ENCODE measurements at regions not wholly inside any gene's neighbourhood (a gene's known extent, or its start where the extent isn't known, plus 50 kb on each side); places are given as distances from the start of the nearest gene placed in this dataset.
"Not testable (repeated sequence)": the region's sequence is repeated elsewhere in the genome, so short reads cannot be mapped to it uniquely, and the experiment has no call there.

DNA sequence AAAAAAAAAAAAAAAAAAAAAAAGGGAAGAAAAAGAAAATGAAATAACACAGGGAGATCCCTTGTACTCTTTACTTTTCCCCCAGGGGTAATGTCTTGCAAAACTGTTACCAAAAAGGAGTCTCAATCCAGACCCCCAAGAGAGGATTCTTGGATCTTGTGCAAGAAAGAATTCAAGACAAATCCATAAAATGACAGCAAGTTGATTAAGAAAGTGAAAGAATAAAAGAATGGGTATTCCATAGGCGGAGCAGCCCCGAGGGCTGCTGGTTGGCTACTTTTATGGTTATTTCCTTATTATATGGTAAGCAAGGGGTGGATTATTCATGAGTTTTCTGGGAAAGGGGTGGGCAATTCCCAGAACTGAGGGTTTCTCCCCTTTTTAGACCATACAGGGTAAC, 604.3 kb upstream of the AMELY start:
- H3K4me3 ChIP-seq (ENCODE audit: low read depth, poor library complexity, severe bottlenecking), result no peak overlapping the region
- no peak for DNase-seq (ENCODE audit: low spot score in 2 of 2)
- WGBS, 2 donors, result 88% methylated on average over 2 of the region's 2 CpGs; no CpG with 5 or more reads in 1 of the 2 donors
- TF ChIP-seq POLR2A (IDR thresholded peaks at IDR 0.05), result no peak
- intact Hi-C loops (cut with DNase I; ENCODE audit: low total_unique reads), result no loop called here

DNA sequence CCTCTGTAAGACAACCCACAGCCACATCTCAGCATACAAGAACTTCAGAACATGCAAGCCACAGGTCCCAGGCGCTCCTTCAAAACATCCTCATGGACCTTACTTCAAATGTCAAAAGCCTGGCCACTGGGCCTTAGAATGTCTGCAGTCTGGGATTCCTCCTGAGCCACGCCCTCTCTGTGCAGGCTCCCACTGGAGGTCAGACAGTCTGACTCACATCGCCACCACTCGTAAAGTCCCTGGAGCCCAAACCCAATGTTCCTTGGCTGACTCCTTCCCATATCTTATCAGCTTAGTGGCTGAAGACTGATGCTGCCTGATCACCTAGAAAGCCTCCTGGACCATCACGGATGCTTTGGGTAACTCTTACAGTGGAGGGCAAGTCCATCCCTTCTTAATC, 591.3 kb upstream of the AMELY start:
- TF ChIP-seq, protein P1, sequence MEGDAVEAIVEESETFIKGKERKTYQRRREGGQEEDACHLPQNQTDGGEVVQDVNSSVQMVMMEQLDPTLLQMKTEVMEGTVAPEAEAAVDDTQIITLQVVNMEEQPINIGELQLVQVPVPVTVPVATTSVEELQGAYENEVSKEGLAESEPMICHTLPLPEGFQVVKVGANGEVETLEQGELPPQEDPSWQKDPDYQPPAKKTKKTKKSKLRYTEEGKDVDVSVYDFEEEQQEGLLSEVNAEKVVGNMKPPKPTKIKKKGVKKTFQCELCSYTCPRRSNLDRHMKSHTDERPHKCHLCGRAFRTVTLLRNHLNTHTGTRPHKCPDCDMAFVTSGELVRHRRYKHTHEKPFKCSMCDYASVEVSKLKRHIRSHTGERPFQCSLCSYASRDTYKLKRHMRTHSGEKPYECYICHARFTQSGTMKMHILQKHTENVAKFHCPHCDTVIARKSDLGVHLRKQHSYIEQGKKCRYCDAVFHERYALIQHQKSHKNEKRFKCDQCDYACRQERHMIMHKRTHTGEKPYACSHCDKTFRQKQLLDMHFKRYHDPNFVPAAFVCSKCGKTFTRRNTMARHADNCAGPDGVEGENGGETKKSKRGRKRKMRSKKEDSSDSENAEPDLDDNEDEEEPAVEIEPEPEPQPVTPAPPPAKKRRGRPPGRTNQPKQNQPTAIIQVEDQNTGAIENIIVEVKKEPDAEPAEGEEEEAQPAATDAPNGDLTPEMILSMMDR (IDR thresholded peaks at IDR 0.05), result no peak
- TF ChIP-seq POLR2A (IDR thresholded peaks at IDR 0.05), result no peak
- WGBS, 2 donors, result 79% methylated on average over 5 of the region's 5 CpGs; no CpG with 5 or more reads in 1 of the 2 donors
- intact Hi-C loops (cut with DNase I; ENCODE audit: low total_unique reads), result no loop called here
- no peak overlapping the region for H3K4me3 ChIP-seq (ENCODE audit: low read depth, poor library complexity, severe bottlenecking)
- no peak for DNase-seq (ENCODE audit: low spot score in 2 of 2)

DNA sequence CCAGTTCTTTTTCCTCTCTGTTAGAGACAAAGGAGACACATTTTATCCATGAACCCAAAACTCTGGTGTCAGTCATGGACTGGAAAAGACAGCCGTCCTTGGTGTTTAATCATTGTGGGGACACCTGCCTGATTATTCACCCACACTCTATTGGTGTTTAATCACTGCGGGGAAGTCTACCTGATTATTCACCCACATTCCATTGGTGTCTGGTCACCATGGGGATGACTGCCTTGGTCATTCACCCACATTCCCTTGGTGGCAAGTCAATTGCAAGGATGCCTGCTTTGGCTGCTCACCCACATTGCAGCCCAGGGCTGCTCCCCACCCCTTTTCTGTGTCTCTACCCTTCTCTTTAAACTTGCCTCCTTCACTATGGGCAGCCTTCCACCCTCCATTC, 589.7 kb upstream of the AMELY start:
- intact Hi-C loops (cut with DNase I; ENCODE audit: low total_unique reads), result no loop called here
- H3K4me3 ChIP-seq (ENCODE audit: low read depth, poor library complexity, severe bottlenecking), result no peak overlapping the region
- TF ChIP-seq POLR2A (IDR thresholded peaks at IDR 0.05), result no peak
- TF ChIP-seq, protein P1 (IDR thresholded peaks at IDR 0.05), result no peak
- no peak for DNase-seq (ENCODE audit: low spot score in 2 of 2)
- 100% methylated on average over 2 of the region's 2 CpGs; no CpG with 5 or more reads in 1 of the 2 donors for WGBS, 2 donors

DNA sequence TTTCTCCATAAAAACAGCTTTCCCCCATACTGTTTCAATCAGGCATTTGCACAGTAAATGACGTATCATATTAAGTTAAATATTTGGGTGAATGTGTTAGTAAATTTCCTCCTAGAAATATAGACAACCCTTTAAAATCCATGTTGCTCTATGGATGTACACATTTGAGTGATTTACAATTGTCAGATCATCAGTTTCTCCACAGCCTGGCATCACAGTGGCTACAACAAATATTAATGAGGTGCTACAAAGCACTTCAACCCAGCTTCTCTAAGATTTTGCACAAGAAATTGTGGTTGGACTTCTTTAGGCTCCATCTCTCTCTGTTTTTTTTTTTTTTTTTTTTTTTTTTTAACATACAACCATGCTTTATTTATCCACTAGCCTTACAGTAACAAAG, 584.4 kb upstream of the AMELY start:
- 80% methylated on average over 1 of the region's 1 CpG; no CpG with 5 or more reads in 1 of the 2 donors for WGBS, 2 donors
- DNase-seq (ENCODE audit: low spot score in 2 of 2), result no peak
- no peak overlapping the region for H3K4me3 ChIP-seq (ENCODE audit: low read depth, poor library complexity, severe bottlenecking)
- intact Hi-C loops (cut with DNase I; ENCODE audit: low total_unique reads), result no loop called here
- TF ChIP-seq, protein P1 (IDR thresholded peaks at IDR 0.05), result no peak
- no peak for TF ChIP-seq POLR2A (IDR thresholded peaks at IDR 0.05)

DNA sequence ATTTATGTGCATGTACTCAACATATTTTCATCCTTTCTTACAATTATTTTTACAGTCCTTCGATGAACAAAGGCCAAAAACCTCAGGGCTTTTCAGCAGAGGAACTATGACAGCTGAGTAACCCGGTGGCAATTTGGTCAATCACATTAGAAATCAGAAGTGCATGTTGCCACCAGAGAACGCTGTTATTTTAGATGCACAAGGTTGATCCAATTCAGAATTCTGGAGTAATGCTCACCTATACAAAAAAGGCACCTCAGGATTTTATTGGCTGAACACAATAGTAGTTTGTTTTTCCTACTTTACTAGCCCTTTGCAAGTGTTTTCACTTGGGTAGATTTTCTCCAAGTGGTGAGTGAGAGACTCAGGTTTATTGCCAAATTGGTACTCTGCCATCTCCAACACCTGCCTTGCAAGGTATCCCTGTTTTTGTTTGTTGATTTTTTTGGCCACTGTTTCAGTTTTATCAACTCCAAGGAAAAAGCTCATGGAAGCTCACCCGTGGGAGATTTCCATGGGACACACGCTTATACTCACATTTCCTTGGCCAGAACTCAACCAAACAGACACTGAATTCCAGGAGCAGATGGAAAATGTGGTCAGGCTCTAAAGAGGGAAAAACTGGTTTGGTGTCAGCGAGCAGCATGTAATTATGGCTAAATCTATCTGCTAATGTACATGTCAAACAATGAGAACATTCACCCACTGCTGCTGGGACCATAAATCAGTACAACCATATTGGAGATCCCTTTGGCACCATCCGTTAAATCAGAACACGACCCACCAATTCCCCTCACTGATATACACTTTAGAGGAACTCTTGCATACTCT, 573.1 kb upstream of the AMELY start:
- H3K4me3 ChIP-seq (ENCODE audit: low read depth, poor library complexity, severe bottlenecking); DNase-seq (ENCODE audit: low spot score in 2 of 2); intact Hi-C loops (cut with DNase I; ENCODE audit: low total_unique reads): not testable (repeated sequence)
- 36% methylated on average over 8 of the region's 8 CpGs; no CpG with 5 or more reads in 1 of the 2 donors for WGBS, 2 donors

DNA sequence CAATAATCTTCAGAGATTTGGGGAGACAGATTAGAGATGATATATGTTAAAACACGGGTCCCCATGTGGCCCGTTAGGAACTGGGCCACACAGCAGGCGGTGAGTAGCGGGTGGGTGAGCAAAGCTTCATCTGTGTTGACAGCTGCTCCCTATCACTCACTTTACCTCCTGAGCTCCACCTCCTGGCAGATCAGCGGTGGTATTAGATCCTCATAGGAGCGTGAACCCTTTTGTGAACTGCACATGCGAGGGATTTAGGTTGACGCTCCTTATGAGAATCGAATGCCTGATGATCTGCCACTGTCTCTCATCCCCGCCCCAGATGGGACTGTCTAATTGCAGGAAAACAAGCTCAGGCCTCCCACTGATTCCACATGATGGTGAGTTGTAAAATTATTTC, 560.4 kb upstream of the AMELY start:
- WGBS, 2 donors, result 86% methylated on average over 10 of the region's 10 CpGs; no CpG with 5 or more reads in 1 of the 2 donors
- intact Hi-C loops (cut with DNase I; ENCODE audit: low total_unique reads), result no loop called here

More for the DNA sequence above, 560.4 kb upstream of the AMELY start:
- TF ChIP-seq, protein P1 (IDR thresholded peaks at IDR 0.05), result no peak
- no peak for TF ChIP-seq POLR2A (IDR thresholded peaks at IDR 0.05)
- no peak for DNase-seq (ENCODE audit: low spot score in 2 of 2)
- no peak overlapping the region for H3K4me3 ChIP-seq (ENCODE audit: low read depth, poor library complexity, severe bottlenecking)
